GM10248 (cell line): ENCODE measurements at regions not wholly inside any gene's neighbourhood (a gene's known extent, or its start where the extent isn't known, plus 50 kb on each side); places are given as distances from the start of the nearest gene placed in this dataset.

Source experiments
- CTCF ChIA-PET: fragments of 300-600 bp; sonication (Branson Sonifier 250); formaldehyde crosslinking; extraction: SDS; loops from one replicate; lab custom pipeline; 2021; ENCODE audit warnings: antibody characterized with exemption; lab: Yijun Ruan, JAX
- POLR2A ChIA-PET: fragments of 350-650 bp; sonication (Branson Sonifier 250); formaldehyde crosslinking; extraction: SDS; loops from one replicate; lab custom pipeline; 2020; ENCODE audit warnings: antibody characterized with exemption; lab: Yijun Ruan, JAX
- DNase-seq: peaks from one replicate; pipeline ENCODE4 v3.0.0; 2012; ENCODE audit errors: extremely low spot score
- TF ChIP-seq, protein P1 (sequence below): IDR thresholded peaks from 2 replicates; pipeline ENCODE4 v1.5.1; 2012; ENCODE audit warnings: mild to moderate bottlenecking, low read depth; ENCODE audit errors: extremely low read depth, missing control alignments, control extremely low read depth

DNA sequence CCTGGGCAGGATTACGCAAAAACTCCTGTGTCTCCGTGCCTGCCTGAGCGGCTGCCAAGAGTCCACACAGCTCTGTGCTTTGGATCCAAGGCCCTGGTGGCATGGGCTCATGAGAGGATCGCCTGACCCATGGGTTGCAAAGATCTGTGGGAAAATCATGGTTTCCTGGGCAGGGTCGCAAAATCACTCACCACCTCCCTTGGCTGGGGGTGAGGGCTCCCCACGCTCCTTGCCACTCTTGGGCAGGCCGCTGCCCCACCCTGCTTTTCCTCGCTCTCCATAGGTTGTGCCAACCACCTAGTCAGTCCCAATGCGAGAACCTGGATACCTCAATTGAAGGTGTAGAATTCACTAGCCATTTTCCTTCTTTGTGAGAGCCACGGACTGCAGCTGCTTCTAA, 66.5 kb upstream of the MAGEB18 start:
- POLR2A ChIA-PET: no interaction called here

DNA sequence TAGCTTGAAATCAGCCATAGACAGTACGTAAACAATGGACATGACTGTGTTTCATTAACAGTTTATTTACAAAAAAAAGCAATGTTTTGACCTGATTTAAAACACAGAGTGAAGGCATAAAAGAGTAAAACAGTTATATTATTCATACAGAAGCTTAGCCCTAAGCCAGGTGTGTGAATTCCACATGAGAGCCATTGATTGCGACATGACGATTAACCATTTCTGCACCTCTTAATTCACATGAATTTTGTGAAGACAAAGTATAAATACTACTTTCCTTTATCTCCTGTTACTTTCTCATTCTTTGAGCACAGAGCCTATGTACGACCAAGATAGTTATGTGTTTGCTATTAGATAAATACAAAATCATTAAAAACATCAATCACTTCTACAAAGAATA, 55.0 kb upstream of the MAGEB18 start:
- no peak for DNase-seq
- CTCF ChIA-PET: no interaction called here
- POLR2A ChIA-PET: no interaction called here
- TF ChIP-seq, protein P1, sequence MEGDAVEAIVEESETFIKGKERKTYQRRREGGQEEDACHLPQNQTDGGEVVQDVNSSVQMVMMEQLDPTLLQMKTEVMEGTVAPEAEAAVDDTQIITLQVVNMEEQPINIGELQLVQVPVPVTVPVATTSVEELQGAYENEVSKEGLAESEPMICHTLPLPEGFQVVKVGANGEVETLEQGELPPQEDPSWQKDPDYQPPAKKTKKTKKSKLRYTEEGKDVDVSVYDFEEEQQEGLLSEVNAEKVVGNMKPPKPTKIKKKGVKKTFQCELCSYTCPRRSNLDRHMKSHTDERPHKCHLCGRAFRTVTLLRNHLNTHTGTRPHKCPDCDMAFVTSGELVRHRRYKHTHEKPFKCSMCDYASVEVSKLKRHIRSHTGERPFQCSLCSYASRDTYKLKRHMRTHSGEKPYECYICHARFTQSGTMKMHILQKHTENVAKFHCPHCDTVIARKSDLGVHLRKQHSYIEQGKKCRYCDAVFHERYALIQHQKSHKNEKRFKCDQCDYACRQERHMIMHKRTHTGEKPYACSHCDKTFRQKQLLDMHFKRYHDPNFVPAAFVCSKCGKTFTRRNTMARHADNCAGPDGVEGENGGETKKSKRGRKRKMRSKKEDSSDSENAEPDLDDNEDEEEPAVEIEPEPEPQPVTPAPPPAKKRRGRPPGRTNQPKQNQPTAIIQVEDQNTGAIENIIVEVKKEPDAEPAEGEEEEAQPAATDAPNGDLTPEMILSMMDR: no peak

More for the DNA sequence above, 66.5 kb upstream of the MAGEB18 start:
- no peak for DNase-seq
- TF ChIP-seq, protein P1: no peak
- CTCF ChIA-PET: no interaction called here
